HG03175 (cell line): ENCODE measurements at regions not wholly inside any gene's neighbourhood (a gene's known extent, or its start where the extent isn't known, plus 50 kb on each side); places are given as distances from the start of the nearest gene placed in this dataset.

Experiments
- ATAC-seq: cut with Tn5 transposase; IDR thresholded peaks from one replicate; pipeline ENCODE4 v1.9.1; 2021; ENCODE audit warnings: mild to moderate bottlenecking, moderate library complexity; ENCODE audit not compliant: unreplicated experiment

DNA sequence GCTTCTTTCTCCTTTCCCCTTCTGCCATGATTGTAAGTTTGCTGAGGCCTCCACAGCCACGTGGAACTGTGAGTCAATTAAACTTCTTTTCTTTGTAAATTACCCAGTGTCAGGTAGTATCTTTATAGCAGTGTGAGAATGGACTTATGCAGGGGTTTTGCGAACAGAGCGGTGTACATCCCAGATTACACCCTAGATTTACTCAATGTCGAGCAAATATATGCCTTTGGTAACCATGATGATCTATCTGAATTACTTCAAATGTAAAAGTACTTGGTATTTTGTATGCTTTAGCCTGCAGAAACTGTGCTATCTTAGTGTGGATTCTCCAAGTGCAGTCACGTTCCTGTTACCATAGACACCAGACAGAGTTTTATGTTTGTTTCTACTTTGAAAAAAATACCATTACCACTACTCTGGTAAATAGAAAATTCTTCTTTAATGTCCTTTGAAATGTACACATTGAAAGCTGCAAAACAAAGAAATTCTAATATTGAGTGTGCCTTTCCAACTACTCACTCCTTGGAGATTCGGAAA is 510.4 kb upstream of the ARGLU1 start:
- no peak for ATAC-seq

DNA sequence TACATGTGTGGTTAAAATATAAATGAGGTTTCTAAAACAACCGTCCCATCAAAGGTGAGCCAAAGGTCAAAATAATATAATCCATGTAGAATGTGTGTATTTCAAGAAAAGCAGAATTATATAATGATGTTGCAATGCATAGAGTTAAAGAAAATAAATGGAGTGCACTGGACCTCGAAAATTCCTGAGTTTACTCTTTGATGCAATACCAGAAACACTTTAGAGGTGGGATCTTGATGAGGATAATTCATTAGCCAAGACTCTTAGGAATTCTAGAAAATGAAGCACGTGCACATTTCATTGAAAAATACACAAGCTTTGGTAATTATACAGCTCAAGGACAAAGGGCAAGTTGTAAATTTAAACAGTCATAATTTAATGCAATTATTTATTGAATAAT is 508.9 kb upstream of the ARGLU1 start:
- no peak for ATAC-seq

GRCh38 chr13:107075576-107075975 is 507.6 kb upstream of the ARGLU1 start:
- no peak for ATAC-seq

DNA sequence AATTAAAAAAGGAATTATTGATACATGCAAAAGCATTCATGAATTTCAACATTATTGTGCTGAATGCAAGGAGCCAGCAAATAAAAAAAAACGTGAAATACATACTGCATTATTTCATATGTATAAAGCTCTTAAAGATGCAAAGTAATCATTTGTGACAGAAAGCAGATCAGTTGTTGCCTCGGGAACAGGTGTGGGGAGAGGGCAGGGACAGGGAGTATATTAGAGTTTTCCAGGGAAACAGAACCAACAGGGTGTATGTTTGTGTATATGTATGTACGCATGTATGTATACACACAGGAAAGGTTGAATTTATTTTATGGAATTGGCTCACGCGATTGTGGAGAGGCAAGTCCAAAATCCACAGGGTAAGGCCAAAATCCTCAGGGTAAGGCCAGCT is 502.9 kb upstream of the ARGLU1 start:
- ATAC-seq: no peak

GRCh38 chr13:107069108-107069776 is 501.3 kb upstream of the ARGLU1 start:
- ATAC-seq: no peak

- ATAC-seq: no peak
These were observed 499.4 kb upstream of the ARGLU1 start for GRCh38 chr13:107067381-107067780.

DNA sequence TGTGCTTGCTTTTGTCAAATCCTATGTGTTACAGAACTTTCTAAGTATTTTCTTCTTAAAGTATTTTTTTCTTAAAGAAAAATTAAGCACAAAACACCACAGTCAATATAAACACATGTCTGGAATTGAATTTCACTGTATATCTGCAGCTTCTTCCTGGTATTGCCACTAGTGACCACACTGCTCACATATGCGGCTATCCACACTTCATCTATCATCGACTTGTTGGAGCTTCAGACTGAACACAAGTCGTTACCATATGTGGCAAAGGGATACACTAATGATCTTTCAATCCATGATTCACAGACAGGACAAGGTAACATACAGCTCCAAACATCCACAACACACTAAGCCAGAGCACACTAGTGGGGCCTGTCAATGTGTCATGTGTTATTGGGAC is 498.4 kb upstream of the ARGLU1 start:
- ATAC-seq: no peak

DNA sequence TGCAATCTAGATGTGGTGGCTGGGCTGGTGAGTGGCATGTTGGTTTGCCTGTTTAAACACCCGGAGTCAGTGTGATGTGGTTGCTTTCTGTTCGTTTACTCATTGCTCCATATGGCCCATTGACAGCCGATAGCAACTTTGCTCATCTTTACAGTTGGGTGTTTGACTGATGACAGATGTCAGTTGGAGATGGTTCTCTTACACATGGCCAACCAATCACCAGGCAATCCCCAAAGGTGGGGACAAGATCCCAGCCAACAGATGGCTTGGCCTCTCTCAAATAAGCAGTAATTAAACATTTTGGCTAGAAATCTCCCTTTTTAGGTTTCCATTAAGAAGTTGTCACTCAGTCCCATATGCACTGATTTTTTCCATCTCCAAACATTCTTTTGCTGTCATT is 497.1 kb upstream of the ARGLU1 start:
- ATAC-seq: no peak

GRCh38 chr13:107057028-107057631 is 489.2 kb upstream of the ARGLU1 start:
- ATAC-seq: no peak

DNA sequence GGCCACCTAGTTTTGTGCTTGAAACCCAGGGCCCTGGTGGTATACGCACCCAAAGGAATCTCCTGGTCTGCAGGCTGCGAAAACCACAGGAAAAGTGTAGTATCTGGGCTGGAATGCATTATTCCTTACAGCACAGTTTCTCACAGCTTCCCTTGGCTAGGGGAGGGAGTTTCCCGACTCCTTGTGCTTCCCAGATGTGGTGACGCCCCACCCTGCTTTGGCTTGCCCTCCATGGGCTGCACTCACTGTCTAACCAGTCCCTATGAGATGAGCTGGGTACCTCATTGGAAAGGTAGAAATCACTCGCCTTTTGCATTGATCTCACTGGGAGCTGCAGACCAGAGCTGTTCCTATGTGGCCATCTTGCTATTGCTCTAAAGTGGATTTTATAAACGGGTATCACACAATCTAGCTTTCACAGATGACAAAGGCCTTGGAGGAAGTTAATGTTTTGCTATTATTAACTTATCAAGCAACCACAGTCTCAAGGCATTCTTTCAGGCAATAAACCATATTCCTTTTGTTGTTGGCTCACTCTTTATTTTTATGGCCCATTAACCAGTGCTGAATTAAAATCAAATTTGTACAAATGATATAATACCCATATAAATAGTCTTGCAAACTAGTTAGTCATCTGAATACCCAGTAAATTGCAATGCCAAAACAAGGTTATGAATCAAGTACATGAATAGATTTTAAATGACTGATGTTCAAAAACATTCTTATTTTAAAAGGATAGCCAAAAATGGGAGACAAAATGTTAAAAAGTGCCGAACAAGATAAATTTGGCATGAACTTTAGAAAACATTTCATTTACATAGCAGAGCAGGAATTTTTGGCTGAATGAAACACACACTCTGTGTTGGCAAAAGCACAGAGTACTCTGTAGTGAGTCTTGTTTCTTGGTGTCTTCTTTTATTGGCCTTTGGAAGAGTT is 475.4 kb upstream of the ARGLU1 start:
- ATAC-seq: no peak

DNA sequence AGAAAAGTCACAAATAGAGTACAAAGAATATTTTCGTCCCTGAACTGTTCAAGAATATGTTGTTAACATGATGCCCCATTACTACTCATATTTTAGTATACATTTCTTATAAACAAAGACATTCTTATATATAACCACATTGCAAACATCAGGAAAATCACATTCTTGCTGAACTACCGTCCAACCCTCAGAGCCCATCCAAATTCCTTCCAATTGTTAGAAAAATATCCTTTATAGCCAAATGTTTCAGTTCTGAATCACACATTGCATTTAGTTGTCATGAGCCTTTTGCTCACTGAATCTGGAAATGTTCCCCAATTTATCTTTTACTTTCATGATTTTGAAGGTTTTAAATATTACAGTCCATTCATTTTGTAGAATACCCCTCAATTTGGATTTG is 467.8 kb upstream of the ARGLU1 start:
- no peak for ATAC-seq

DNA sequence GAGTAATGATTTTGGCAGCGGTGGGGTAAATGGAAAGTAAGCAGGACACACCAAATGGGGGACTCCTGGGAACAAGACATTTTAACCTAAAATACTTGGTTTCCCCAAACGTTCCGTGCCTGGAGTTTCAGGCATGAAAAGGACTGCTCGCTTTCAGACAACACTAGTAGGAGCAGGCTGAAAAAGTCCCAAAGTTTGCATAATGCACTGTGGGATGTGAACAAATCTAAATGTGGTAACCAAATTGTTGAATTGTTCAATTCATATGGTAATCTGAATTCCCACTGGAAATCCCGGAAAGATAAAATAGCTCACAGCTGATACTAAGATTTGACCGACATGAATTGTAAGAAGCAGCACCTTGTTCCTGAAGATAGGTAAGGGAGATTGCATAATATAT is 467.2 kb upstream of the ARGLU1 start:
- no peak for ATAC-seq

GRCh38 chr13:107034236-107034872 is 466.4 kb upstream of the ARGLU1 start:
- no peak for ATAC-seq

DNA sequence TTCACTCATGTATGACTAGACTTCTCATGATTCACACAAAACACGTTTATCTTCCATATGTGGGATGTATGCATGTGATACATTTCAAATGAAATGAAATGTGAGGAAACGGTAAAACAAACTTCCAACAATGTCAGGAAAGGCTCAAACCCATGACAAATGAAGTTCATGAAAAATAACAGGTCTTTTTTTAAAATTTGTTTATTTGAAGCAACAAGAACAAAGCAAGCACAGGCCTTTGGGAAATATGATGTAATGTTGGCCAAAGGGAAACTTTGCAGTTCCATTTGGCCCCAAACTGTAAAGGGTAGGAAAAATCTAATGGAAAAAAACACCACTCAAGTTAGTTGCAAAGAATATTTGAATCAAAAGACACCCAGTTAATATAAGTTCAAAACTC is 463.8 kb upstream of the ARGLU1 start:
- no peak for ATAC-seq

- ATAC-seq: no peak
These were observed 460.8 kb upstream of the ARGLU1 start for GRCh38 chr13:107028751-107029150.

DNA sequence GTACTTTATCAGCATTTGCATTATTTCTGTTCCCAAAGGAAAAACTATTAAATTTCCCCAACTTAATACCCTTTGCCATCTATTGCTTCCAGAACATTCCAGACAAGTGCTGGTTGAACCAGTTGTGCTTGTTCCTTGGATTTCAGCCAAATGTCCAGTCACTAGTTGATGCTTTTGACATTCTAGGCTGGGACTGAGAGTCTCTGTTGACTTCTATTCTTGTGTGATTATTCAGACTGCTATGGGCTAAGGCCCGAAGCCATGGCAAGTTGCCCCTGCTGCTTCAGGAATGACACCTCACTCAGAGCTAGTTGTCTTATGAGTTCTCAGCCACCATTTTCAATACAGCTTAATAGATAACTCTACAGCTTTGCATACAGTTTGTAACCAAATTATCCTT is 458.1 kb upstream of the ARGLU1 start:
- ATAC-seq: no peak

DNA sequence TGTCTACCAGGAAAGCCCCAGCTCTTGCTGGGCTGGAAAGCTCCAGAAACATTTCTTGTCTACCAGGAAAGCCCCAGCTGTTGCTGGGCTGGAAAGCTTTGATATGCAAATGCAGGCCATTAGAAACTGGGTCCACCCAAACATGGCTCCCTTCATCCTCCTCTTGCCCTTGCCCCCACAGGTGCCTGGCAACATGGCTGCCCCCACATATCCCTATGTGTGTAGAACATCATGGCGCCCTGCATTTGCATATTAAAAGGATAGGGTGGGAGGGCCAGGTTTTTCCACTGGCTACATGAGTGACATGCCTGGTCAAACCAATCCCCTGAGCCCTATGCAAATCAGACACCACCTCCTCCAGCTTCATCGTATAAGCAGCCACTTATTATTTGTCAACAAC is 455.4 kb upstream of the ARGLU1 start:
- no peak for ATAC-seq

GRCh38 chr13:107020393-107020792 is 452.5 kb upstream of the ARGLU1 start:
- ATAC-seq: no peak

- no peak for ATAC-seq
These were observed 450.3 kb upstream of the ARGLU1 start for GRCh38 chr13:107018285-107018684.

DNA sequence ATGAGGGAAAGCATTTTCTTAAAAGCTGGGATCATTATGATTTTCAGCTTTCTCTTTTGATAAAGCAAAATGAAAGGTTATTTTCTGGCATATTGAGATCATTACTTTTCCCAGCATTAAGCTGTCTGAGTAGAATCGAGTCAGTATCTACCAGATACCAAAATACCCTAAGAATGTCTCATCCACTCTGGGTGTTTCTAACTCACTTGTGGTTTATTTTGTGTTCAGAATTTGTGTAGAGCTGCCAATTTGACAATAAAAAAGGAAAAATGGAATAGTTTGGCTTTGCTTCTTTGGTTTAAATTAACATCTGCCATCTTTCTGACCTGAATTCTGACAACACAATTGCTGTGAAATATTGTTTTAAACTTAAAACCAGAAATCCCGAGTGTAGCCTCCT is 438.7 kb upstream of the ARGLU1 start:
- no peak for ATAC-seq

DNA sequence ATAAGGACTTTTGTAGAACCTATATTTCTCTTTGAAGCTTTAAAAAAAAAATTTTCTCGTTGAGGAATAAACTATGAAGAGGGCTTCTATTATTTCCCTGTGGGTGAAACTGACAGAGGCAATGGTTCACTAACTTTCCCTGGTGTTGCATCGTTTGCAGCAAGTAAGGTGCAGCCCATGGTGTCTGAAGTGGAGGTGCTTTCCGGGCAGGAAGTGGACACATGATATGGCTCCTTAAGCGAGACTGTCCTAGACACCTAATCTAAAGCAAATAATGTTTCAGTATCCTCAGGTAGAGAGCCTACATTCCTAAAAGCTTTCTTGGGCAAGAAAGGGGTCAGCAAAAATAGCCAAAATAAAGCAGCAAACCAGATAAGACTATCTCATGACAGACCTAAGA is 437.6 kb upstream of the ARGLU1 start:
- no peak for ATAC-seq
